LHCN-M2 (cell line): ENCODE measurements at regions not wholly inside any gene's neighbourhood (a gene's known extent, or its start where the extent isn't known, plus 50 kb on each side); places are given as distances from the start of the nearest gene placed in this dataset.

ENCODE experiments used
- DNase-seq: peaks from one replicate; pipeline ENCODE4 v3.0.0-alpha.2; 2012; ENCODE audit warnings: low read depth

- no peak for DNase-seq
These were observed 100.5 kb downstream of the AASDH start for GRCh38 chr4:56286763-56287162.

DNA sequence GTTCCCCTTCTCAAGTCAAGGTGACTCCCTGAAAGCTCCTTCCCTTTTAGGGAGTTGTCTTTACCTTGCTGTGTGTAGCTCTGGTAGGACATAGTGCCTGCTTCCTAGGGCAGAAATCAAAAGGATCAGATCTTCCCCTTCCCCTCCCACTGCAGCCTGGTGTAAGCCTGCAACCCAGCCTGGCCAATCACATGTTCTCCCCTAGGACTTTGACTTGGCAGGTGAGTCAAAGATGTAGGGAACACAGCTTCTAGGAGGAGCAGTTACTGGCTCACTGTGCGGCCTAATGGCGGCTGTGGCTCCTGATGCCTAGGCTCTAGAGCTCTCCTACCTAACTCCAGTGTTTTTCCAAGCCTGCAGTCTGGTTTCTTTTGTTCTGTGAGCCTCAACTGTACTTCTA is 103.9 kb downstream of the AASDH start:
- no peak for DNase-seq

GRCh38 chr4:56282004-56282403 is 105.3 kb downstream of the AASDH start:
- DNase-seq = no peak

DNA sequence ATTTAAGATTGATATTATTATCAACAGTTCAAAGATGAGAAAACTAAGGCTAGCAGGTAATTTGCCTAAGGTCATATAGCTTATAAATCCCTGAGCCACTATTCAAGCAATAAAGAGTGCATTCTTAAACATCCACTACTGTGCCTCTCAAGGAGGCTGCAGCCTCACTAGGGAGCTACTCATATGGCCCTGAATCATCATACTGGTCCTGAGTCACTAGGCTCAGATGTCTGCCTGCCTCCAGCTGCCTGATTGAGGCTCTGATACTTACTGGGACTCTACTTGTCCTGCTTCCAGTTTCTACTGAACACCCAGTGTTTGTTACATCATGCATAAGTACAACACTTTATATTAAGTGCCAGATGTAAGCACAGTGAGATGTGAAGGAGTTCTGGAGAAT is 110.7 kb downstream of the AASDH start:
- DNase-seq = peak; percentile 19

- DNase-seq = no peak
These were observed 113.9 kb downstream of the AASDH start for GRCh38 chr4:56273391-56273790.

DNA sequence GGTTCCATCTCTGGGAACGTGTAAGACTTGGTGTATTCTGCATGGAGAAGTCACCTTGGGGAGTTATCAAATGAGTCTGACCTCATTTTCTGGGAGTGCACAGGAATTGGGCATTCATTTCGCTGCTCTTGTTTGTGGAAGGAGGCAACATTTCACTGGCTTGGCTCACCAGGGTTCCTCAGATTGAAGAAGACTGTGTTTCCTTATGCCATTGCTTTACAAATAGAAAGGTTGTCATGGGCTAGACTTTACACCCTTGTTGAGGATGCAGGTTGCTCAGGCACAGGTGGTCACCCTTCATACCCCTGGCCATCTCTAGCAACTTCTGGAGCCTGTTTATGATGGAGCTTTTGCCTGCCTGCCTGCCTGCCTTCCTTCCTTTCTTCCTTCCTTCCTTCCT is 114.4 kb downstream of the AASDH start:
- DNase-seq = no peak

DNA sequence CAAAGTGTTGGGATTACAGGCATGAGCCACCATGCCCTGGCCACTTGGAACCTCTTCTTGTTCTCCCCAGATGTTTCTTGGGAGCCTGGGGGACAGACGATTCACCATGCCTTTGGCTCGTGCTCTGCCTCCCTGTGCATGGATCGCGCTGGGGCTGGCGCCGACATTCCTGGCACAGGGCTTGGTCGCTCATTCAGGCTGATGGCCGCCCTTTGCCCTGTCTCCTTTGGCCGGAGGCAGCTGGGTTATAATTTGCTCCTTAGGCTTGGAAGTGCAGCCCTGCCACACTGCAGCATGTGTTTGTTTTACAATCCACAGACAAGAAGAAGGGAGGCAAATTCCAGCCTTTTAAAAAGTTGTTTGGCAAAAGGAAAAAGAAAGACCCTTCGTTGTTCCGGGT is 115.3 kb downstream of the AASDH start:
- no peak for DNase-seq

DNA sequence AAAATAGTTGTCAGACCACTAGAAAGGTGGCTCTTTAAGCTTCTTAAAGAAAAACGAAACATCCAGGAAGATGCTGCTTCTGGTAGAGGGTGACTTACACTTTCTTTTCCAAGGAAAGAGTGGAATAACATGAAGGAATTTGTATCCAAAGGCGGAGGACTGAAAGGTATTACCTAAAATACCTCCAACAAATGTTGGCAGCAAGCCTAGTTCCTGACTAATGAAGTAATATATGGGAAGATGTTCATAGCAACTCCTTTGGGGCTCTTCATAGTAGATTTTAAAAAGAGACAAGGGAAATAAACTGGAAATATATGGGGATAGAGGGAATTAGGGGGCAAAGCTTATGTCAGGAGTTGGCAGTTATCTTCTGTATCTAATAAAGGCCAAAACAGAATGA is 116.2 kb downstream of the AASDH start:
- DNase-seq = no peak

GRCh38 chr4:56267558-56267957 is 119.7 kb downstream of the AASDH start:
- no peak for DNase-seq

DNA sequence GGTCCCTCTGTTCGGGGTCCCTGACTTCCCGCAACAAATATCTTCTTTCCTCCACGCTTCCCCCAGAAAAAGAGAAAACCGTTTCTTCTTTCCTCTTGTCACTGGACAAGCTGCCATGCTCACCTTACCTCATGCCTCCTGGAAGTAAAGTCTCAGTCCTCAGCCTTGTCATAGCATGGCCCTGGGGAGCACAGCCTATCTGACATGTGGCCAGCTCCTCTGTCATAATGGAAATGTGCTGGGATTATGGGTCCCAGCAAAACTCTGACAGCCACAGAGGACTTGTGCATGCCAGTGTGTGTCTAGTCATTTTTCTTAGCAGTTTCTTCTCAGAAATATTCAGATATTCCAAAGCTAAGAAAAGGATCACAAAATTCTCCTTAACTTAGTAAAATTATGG is 122.4 kb downstream of the AASDH start:
- no peak for DNase-seq

GRCh38 chr4:56261027-56261426 is 126.3 kb downstream of the AASDH start:
- no peak for DNase-seq

DNA sequence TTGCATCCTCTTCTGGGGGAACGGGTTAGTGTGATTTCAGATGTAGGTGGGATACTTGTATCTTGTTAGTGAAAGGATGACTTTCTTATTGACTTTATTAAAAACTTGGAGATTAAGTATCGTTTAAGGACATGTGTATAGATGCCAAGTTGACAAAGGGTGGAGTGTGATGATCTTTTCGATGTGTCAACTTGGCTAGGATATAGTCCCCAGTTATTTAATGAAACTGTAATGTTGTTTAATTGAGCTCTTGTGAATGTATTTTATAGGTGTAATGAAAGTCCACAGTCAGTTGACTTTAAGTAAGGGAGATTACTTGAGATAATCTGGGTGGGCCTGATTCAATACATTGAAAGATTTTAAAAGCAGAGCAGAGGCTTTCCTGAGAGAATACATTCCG is 127.0 kb downstream of the AASDH start:
- DNase-seq = no peak

DNA sequence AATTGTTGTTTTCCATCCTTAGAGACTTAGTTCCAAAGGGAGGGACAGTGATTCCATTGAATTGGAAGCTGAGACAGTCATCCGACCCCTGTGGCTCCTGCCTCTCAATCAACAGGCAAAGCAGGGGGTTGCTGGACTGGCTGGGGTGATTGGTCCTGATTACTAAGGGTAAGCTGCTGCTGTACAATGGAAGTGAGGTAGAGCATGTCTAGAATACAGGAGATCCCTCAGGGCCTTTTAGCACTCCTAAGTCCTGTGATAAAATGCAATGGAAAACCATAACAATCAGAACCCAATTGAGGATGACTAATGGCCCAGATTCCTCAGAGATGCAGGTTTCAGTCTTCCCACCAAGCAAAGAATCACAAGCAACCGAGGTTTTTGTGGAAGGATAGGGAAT is 127.6 kb downstream of the AASDH start:
- no peak for DNase-seq

GRCh38 chr4:56255820-56256219 is 131.5 kb downstream of the AASDH start:
- DNase-seq = peak; percentile 3

DNA sequence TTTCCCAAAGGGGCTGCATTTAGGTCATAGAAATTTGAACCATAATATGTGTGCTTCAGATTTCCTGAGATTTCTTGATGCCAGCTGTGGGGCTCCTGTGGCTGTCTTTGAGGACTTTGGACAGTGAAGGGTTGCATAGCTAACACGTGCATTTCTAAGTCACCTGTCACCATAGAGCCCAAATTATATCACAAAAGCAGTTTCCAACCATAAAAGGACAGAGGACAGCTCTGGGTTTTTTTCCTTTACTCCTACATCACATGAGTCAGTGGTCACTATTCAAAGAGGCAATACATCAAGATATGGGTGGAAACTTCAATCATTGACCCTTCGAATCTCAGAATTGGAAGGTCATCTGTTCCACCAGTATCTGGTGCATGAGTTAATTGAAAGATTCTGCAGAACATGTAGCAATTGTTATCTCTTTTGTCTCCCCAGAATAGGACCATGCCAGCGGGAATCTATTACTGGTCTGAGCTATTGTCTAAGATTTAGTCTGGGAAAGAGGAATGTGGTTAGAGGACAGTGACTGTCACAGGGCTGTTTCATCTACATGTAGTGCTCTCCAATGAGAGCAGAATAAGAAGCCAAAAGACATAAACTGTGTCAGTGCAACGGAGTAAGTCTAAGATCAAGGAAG is 133.5 kb downstream of the AASDH start:
- no peak for DNase-seq

- no peak for DNase-seq
These were observed 134.6 kb downstream of the AASDH start for GRCh38 chr4:56252561-56253152.

DNA sequence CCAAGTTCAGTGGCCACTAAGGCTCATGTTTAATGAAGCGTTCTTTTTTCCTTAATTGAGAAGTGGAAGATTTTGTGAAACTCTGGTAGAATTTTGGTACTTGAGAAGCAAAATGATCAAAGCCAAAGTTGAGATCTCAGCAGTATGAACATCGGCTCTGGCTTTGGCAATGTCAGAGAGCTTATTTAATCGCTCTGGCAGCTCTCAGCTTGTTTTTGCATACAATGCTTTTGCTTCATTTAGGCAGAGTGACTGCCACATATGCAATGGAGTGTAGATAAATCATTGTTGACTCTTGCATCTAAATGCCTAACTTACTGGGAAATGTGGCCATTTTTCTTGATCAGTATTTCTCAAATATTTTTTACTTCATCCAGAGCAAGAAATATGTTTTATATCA is 135.7 kb downstream of the AASDH start:
- DNase-seq = no peak

DNA sequence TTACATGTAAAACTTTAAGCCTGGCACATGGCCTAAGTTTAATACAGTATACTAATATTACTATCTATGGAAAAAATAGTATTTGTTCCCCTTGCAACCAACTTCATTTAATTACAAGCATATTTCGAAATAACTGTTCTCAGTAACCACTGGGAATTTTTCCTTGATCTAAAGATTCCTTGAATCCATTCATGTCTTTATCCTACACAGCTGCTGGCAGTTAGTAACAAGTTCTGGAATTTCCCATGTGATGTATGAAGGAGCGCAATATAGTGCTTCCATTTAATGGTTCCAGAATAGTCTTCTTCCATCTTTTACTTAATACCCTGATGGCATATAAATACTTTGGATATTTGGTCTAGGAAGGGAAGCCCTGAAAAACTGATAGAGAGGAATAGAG is 136.5 kb downstream of the AASDH start:
- DNase-seq = no peak

GRCh38 chr4:56247646-56248045 is 139.6 kb downstream of the AASDH start:
- no peak for DNase-seq

GRCh38 chr4:56246233-56246610 is 141.1 kb downstream of the AASDH start:
- no peak for DNase-seq

- DNase-seq = no peak
These were observed 141.6 kb downstream of the AASDH start for GRCh38 chr4:56245547-56246232.

DNA sequence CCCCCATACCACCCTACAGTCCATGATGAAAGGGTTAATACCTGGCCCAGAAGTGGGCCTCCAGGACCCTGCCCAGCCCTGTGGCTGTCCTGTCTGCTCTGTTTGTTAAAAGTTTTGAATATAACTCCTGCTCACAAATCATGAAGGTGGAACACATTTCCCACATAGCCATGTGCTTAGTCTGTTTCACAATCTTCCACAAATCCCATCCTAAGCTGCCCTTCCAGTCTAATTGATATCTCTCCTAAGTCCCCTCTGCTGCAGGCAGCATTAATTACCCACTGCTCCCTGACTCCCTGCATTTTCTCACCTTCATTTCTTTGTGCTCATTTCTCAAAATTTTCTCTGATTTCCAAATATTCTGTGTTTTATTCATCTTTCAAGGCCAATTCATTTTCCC is 142.6 kb downstream of the AASDH start:
- DNase-seq = no peak

DNA sequence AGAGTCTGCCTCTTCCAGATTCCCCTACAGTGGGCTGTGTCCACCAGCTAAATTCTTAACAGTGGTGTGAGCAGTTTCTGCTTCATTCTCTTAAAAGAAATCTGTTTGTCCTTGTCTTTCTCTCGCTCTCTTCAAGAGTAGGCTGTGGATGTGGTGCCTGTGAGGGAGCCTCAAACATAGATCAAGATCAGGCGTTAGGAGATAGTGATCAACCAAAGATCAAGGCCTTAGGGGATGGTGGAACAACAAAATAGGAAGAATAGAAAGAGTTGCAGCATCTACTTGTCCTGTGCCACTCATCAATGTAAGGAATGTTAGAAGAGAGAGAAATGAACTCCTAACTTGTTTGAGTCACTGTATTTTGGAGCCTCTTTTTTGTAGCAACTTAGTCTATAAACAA is 144.2 kb downstream of the AASDH start:
- DNase-seq = no peak
